Fibroblast of pulmonary artery (primary cell): ENCODE measurements at regions not wholly inside any gene's neighbourhood (a gene's known extent, or its start where the extent isn't known, plus 50 kb on each side); places are given as distances from the start of the nearest gene placed in this dataset.

Experiments used
- DNase-seq: peaks from one replicate; pipeline ENCODE4 v3.0.0-alpha.2; 2010; ENCODE audit warnings: low read depth
- H3K4me3 ChIP-seq: replicated peaks from 2 replicates; pipeline ENCODE4 v1.5.1; 2011; ENCODE audit warnings: low read depth, mild to moderate bottlenecking, control low read depth, low read length, moderate library complexity
- CTCF ChIP-seq: IDR thresholded peaks from 2 replicates; pipeline ENCODE4 v1.5.1; 2011; ENCODE audit warnings: mild to moderate bottlenecking, control low read depth, low read length, inconsistent platforms; ENCODE audit errors: missing control alignments

GRCh38 chr9:120261419-120261818 is 318.5 kb downstream of the CDK5RAP2 start:
- no peak for TF ChIP-seq CTCF
- H3K4me3 ChIP-seq, result no peak overlapping the region
- DNase-seq, result no peak

- no peak for TF ChIP-seq CTCF
- no peak overlapping the region for H3K4me3 ChIP-seq
- no peak for DNase-seq
Observed at GRCh38 chr9:120259100-120259499, 320.9 kb downstream of the CDK5RAP2 start.

- no peak for DNase-seq
- no peak overlapping the region for H3K4me3 ChIP-seq
- TF ChIP-seq CTCF, result no peak
Observed at GRCh38 chr9:120258096-120258495, 321.9 kb downstream of the CDK5RAP2 start.

GRCh38 chr9:120257483-120257882 is 322.5 kb downstream of the CDK5RAP2 start:
- DNase-seq, result no peak
- no peak overlapping the region for H3K4me3 ChIP-seq
- TF ChIP-seq CTCF, result no peak

- TF ChIP-seq CTCF, result no peak
Observed at GRCh38 chr9:120256146-120256545, 323.8 kb downstream of the CDK5RAP2 start.

GRCh38 chr9:120252248-120252647 is 327.7 kb downstream of the CDK5RAP2 start:
- no peak for DNase-seq
- H3K4me3 ChIP-seq, result no peak overlapping the region
- no peak for TF ChIP-seq CTCF

More at GRCh38 chr9:120256146-120256545, 323.8 kb downstream of the CDK5RAP2 start:
- DNase-seq, result no peak
- H3K4me3 ChIP-seq, result no peak overlapping the region

GRCh38 chr9:120242116-120242811 is 337.7 kb downstream of the CDK5RAP2 start:
- no peak overlapping the region for H3K4me3 ChIP-seq
- DNase-seq, result no peak
- TF ChIP-seq CTCF, result no peak
